ENCODE measurements at regions not wholly inside any gene's neighbourhood (a gene's known extent, or its start where the extent isn't known, plus 50 kb on each side); places are given as distances from the start of the nearest gene placed in this dataset.

DNA sequence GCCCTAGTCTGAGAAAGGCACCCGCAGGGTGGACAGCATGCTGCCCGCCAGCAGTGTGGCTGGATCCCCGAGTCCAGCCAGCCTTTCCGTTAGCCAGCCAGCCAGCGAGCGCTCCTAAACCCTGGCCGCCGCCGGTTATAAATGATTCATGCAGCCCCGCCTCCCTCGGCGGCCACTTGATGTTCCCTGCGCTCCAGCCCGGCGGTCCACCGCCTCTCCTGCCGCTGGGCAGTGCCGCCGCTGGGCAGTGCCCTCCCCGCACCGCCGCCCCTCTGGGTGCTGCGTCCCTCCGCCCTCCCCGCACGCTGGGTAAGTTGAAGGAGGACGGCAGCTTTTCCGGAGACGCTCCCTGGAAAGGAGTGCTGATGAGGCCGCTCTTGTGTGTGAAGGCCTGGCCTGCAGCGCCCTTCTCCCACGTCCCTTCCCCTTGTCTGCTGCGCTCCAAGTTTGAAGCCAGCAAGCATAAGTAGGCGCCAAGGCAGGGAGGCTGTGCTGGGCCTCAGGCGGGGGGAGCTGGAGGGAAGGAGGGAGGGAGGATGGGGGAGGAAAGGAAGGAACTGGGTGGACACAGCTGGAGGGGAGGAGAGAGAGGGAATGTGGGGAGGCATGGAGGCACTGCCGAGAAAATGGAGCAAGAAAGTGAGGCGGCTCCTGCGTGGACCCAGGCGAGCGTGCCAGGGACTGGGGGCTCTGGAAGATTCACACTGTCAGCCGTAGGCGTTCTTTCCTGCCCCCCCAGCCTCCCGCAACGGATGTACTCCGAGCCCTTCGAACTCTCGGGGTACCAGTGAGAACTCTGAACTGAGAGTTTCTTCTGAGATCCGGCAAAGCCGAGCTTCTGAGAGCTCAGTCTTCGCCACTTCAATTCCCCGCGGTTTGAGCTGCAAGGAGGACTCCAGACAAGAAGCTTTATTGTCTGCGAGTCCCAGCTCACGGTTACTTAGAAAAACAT, 131.9 kb downstream of the GLI2 start:
- H3K9me1 ChIP-seq (replicated peaks; ENCODE audit: control insufficient read depth, extremely low read depth, insufficient read depth, low read length) = no peaks in the 10 kb centered on the region
- no peaks in the 10 kb centered on the region for H3K79me2 ChIP-seq (ENCODE audit: control insufficient read depth, insufficient read depth, low read length)
- H3K36me3 ChIP-seq (ENCODE audit: control insufficient read depth in 2 of 2, extremely low read depth in 1 of 2, insufficient read depth in 2 of 2, low read length in 2 of 2) = no peaks in the 10 kb centered on the region
- H4K20me1 ChIP-seq (replicated peaks; ENCODE audit: control insufficient read depth, extremely low read depth, insufficient read depth, low read length) = no peaks in the 10 kb centered on the region
- FAIRE-seq = peak; percentile 66
- intact Hi-C loops (cut with micrococcal nuclease) = loop anchor here (5.0 kb wide), 4 partner anchors 80 to 205 kb away; partner anchors contain the start of gene GLI2
- no peaks in the 10 kb centered on the region for H3K9me3 ChIP-seq (replicated peaks; ENCODE audit: control insufficient read depth, insufficient read depth, low read length)
- H2AFZ ChIP-seq (ENCODE audit: low read depth, low read length) = peak overlapping the region; percentile 44
- no peak overlapping the region for H3K4me3 ChIP-seq (replicated peaks in 1 of 3; ENCODE audit: insufficient read depth in 1 of 3, low read depth in 1 of 3, low read length in 3 of 3)
- H3K9ac ChIP-seq (replicated peaks; ENCODE audit: extremely low read depth, insufficient read depth, low read length) = no peak overlapping the region
- no peak for TF ChIP-seq MYC (IDR thresholded peaks at IDR 0.05; ENCODE audit: low read depth, low read length)
- TF ChIP-seq JUN (IDR thresholded peaks at IDR 0.05; ENCODE audit: borderline replicate concordance, insufficient read depth, insufficient read length, low read depth) = no peak
- peak; percentile 47 for TF ChIP-seq EZH2 (IDR thresholded peaks at IDR 0.05; ENCODE audit: borderline replicate concordance, low read depth, low read length, severe bottlenecking)
- peak; percentile 53 for TF ChIP-seq FOS (IDR thresholded peaks at IDR 0.05; ENCODE audit: borderline replicate concordance, insufficient read depth, low read length)
- TF ChIP-seq GATA2 (IDR thresholded peaks at IDR 0.05; ENCODE audit: insufficient read depth, insufficient read length, low read depth, low read length) = no peak
- dilution Hi-C loops (cut with MboI; ENCODE audit: extremely low pct_ligation_motif_present, low sequenced_read_pairs) = no loop called here
- H3K27me3 ChIP-seq (ENCODE audit: control insufficient read depth in 2 of 2, insufficient read depth in 2 of 2, low read length in 2 of 2) = peaks cover 4 to 10% of the 10 kb centered on the region in 2 experiments
- ChIA-PET CTCF (interaction anchor here (0.9 to 1.3 kb wide), 4 partner anchors 8 to 212 kb away, joined by 3 to 4 read pairs (median 3); no protein-coding TSS in a partner anchor), POLR2A (no interaction called here)
- H3K4me2 ChIP-seq (ENCODE audit: insufficient read depth, low read length) = peak overlapping the region; percentile 3
- no TSS peak for BruUV-seq (replicated peaks)
- peaks cover 5% of the 10 kb centered on the region for H3K4me1 ChIP-seq (ENCODE audit: control insufficient read depth, extremely low read depth, insufficient read depth, low read length)
- H3K27ac ChIP-seq (ENCODE audit: insufficient read depth, low read depth, low read length) = no peak overlapping the region
- DNase-seq (ENCODE audit: low read depth, low spot score) = peak; percentile 60

DNA sequence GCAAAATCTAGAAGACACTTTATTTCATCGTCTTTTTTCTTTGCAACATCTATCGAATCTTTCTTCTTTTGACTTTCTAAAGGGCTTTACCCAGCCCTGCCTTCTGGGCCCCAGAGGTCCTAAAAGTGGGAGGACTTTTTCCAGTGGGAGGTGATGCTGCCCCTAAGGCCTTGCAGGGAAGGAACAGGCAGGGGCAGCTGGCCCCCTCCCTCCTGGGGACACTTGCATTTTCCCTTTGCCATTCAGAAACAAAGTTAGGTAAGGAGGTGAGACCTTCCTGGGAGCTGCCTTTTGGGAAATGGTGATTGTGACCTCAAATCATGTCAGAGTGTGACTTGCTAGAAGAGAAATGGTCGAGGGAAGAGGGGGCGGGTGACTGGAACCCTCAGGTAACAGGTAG, 132.7 kb downstream of the GLI2 start:
- BruUV-seq (replicated peaks) = no TSS peak
- POLR2A ChIA-PET = no interaction called here
- H3K9me3 ChIP-seq (replicated peaks; ENCODE audit: control insufficient read depth, insufficient read depth, low read length) = no peaks in the 10 kb centered on the region
- no peaks in the 10 kb centered on the region for H4K20me1 ChIP-seq (replicated peaks; ENCODE audit: control insufficient read depth, extremely low read depth, insufficient read depth, low read length)
- no peaks in the 10 kb centered on the region for H3K79me2 ChIP-seq (ENCODE audit: control insufficient read depth, insufficient read depth, low read length)
- intact Hi-C loops (cut with micrococcal nuclease) (loop anchor here (5.0 kb wide), 4 partner anchors 79 to 204 kb away; partner anchors contain the start of gene GLI2), dilution Hi-C loops (cut with MboI; ENCODE audit: extremely low pct_ligation_motif_present, low sequenced_read_pairs) (no loop called here)
- no peaks in the 10 kb centered on the region for H3K36me3 ChIP-seq (ENCODE audit: control insufficient read depth in 2 of 2, extremely low read depth in 1 of 2, insufficient read depth in 2 of 2, low read length in 2 of 2)
- peaks cover 4 to 10% of the 10 kb centered on the region in 2 experiments for H3K27me3 ChIP-seq (ENCODE audit: control insufficient read depth in 2 of 2, insufficient read depth in 2 of 2, low read length in 2 of 2)
- TF ChIP-seq MAX (IDR thresholded peaks at IDR 0.05; ENCODE audit: insufficient read depth, insufficient read length) (no peak), POLR2AphosphoS5 (IDR thresholded peaks at IDR 0.05; ENCODE audit: insufficient read depth, low read depth, low read length) (no peak), POLR2A (IDR thresholded peaks at IDR 0.05; ENCODE audit: low read depth, low read length) (no peak), JUN (IDR thresholded peaks at IDR 0.05; ENCODE audit: borderline replicate concordance, insufficient read depth, insufficient read length, low read depth) (no peak), MYC (IDR thresholded peaks at IDR 0.05; ENCODE audit: low read depth, low read length) (no peak), GATA2 (IDR thresholded peaks at IDR 0.05; ENCODE audit: insufficient read depth, insufficient read length, low read depth, low read length) (no peak), FOS (IDR thresholded peaks at IDR 0.05; ENCODE audit: borderline replicate concordance, insufficient read depth, low read length) (no peak), EZH2 (IDR thresholded peaks at IDR 0.05; ENCODE audit: borderline replicate concordance, low read depth, low read length, severe bottlenecking) (no peak)
- TF ChIP-seq, protein P1, sequence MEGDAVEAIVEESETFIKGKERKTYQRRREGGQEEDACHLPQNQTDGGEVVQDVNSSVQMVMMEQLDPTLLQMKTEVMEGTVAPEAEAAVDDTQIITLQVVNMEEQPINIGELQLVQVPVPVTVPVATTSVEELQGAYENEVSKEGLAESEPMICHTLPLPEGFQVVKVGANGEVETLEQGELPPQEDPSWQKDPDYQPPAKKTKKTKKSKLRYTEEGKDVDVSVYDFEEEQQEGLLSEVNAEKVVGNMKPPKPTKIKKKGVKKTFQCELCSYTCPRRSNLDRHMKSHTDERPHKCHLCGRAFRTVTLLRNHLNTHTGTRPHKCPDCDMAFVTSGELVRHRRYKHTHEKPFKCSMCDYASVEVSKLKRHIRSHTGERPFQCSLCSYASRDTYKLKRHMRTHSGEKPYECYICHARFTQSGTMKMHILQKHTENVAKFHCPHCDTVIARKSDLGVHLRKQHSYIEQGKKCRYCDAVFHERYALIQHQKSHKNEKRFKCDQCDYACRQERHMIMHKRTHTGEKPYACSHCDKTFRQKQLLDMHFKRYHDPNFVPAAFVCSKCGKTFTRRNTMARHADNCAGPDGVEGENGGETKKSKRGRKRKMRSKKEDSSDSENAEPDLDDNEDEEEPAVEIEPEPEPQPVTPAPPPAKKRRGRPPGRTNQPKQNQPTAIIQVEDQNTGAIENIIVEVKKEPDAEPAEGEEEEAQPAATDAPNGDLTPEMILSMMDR (IDR thresholded peaks at IDR 0.05; ENCODE audit: extremely low read depth in 1 of 2, insufficient read depth in 1 of 2, low read depth in 1 of 2, low read length in 2 of 2) = no peak
- CTCF ChIA-PET = interaction anchor here (0.9 to 1.3 kb wide), 4 partner anchors 9 to 212 kb away, joined by 3 to 4 read pairs (median 3); no protein-coding TSS in a partner anchor
- H3K4me1 ChIP-seq (ENCODE audit: control insufficient read depth, extremely low read depth, insufficient read depth, low read length) = peaks cover 5% of the 10 kb centered on the region
- H3K4me3 ChIP-seq (replicated peaks in 1 of 3; ENCODE audit: insufficient read depth in 1 of 3, low read depth in 1 of 3, low read length in 3 of 3) = no peak overlapping the region
- no peak overlapping the region for H3K9ac ChIP-seq (replicated peaks; ENCODE audit: extremely low read depth, insufficient read depth, low read length)
- H3K9me1 ChIP-seq (replicated peaks; ENCODE audit: control insufficient read depth, extremely low read depth, insufficient read depth, low read length) = no peaks in the 10 kb centered on the region
- H2AFZ ChIP-seq (ENCODE audit: low read depth, low read length) = no peak overlapping the region
- no peak for FAIRE-seq
- H3K27ac ChIP-seq (ENCODE audit: insufficient read depth, low read depth, low read length) = no peak overlapping the region
- H3K4me2 ChIP-seq (ENCODE audit: insufficient read depth, low read length) = no peak overlapping the region
- no peak for DNase-seq (ENCODE audit: low read depth, low spot score)
